ENCODE measurements at regions not wholly inside any gene's neighbourhood (a gene's known extent, or its start where the extent isn't known, plus 50 kb on each side); places are given as distances from the start of the nearest gene placed in this dataset.

DNA sequence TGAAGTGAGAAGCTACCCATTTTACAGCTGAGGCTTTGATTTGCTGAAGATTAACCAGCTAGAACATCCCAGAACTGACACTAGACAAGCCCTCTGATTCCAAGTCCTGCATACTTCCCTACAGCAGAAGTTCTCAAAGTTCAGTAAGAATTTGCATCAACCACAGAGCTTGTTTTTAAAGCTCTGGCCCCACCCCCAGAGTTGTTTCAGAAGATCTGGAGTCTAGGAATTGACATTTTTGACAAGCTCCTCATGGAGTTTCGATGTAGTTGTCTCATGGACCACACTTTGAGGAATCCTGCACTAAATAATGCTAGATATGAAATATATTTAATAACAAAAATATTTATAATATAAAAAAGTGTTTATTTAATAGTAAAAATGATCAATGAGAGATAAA is 120.3 kb upstream of the ADAMTS18 start:
- DNase-seq: no peak

GRCh38 chr16:77555791-77556190 is 121.0 kb upstream of the ADAMTS18 start:
- DNase-seq: no peak

DNA sequence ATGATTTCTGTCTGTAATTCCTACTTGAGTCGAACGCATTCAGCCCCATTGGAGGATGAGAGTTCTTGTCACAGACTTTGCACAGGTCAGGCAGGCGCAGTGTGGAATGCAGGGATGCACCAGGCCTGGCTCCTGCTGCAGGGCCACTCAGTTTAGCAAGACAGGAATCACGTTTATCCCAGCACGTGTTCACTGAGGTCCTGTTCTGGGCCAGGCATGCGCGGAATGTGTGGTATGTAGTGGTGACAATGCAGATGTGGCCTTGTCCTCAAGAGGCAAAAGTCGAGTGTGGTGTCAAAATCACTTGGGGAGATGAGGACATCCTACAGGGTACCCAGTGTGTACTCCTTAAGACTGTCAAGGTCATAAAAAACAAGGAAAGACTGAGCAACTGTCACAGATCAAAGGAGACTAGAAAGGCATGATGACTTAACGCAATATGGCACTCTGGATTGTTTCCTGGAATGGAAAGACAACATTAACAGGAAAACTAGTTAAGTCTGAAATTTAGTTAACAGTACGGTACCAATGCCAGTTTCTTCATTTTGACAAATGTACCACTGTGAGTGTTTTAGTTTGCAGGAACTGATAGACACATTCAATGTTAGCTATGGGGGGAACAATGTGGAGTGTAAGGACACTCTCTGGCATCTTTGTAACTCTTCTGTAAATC is 121.5 kb upstream of the ADAMTS18 start:
- DNase-seq: no peak

GRCh38 chr16:77557385-77557784 is 122.6 kb upstream of the ADAMTS18 start:
- no peak for DNase-seq

GRCh38 chr16:77558786-77559185 is 124.0 kb upstream of the ADAMTS18 start:
- DNase-seq: no peak

GRCh38 chr16:77562497-77562896 is 127.7 kb upstream of the ADAMTS18 start:
- DNase-seq: no peak

GRCh38 chr16:77564791-77565390 is 130.1 kb upstream of the ADAMTS18 start:
- DNase-seq: no peak

- DNase-seq: no peak
These were observed 134.6 kb upstream of the ADAMTS18 start for GRCh38 chr16:77569406-77569805.

DNA sequence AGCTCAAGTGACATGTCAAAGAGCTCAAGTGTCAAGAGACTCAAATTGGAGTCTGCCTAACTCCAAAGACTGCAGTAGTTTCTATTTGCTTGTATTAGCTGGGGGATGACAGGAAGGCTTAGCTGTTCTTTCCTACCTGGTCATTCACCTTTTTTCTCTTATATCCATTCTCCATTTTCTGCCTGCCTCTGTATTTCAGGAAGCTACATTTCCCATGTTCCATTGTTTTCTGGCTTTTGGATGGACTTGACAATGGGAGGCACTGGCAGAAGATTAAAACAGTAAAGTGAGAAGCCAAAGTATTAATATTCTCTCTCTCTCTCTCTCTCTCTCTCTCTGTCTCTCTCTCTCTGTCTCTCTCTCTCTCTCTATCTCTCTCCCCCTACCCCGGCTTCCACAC is 135.7 kb upstream of the ADAMTS18 start:
- DNase-seq: no peak

DNA sequence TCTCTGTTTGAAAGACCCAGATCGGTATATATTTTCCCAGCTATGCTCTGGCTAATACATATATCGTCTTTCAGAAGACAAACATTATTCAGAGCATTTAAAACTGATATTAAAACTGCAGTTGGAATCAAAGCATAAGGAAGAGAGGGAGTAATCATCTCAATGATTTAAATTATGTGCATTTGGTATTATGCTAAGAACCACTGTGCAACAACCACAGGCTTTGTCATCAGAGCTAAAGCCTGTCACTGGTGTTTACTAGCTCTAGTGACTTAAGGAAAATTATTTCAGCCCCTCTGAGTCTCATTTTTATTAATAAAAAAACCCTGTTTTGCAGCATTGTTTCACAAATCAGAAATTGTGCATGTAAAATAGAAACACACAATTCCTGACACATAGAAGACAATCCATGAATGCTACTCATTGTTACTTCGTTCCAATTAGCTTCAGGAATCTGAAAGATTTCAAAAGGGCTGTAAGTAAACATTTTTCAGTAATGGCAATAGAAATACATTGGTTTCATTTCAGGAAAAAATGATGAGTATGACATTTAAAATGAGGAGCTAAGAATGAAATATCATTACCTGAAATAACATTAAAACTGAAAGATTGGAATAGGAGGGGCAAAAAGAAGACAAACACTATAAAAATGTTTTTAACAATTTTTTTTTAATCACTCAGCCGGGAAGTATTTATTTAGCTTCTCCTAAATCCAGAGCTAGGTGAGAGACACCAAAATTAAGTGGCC is 136.5 kb upstream of the ADAMTS18 start:
- no peak for DNase-seq

DNA sequence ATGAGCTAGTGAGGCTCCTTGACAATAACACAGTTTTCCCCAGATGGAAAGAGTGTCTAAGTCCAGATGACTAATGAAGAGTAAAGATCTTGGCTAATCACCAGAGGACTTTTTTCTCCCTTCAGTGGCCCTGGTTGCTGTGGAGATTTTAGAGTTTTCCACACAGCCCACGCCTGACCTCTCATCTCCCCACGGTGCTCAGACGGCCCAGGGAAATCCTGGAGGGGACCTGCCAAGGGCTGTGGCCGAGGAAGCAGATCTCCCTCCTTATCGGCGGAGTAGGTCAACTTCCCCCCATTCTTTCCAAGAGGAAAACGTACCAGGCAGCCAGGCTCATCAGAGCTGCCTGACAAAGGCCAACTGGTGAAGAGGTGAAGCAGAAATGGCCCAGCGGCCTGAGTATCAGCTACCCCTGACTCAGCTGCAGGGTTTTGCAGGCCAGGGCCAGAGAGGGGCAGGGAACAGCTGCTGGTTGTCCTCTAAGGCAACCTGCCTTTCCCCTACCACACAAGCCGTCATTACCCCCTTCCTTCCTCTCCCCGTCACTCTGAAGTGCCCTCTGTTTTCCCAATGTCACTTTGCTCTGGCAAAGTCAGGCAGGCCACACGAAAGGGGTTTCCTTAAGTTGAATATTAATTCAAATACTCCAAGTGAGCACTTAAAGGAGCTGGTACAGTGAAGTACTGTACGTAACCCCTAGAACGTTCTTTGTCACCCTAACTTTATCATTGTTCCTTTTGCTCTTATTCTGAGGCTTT is 140.2 kb upstream of the ADAMTS18 start:
- no peak for DNase-seq

- no peak for DNase-seq
These were observed 142.9 kb upstream of the NUDT7 start for GRCh38 chr16:77579351-77579891.

GRCh38 chr16:77581706-77582105 is 140.6 kb upstream of the NUDT7 start:
- no peak for DNase-seq

GRCh38 chr16:77584205-77584859 is 138.0 kb upstream of the NUDT7 start:
- DNase-seq: peak; percentile 13

DNA sequence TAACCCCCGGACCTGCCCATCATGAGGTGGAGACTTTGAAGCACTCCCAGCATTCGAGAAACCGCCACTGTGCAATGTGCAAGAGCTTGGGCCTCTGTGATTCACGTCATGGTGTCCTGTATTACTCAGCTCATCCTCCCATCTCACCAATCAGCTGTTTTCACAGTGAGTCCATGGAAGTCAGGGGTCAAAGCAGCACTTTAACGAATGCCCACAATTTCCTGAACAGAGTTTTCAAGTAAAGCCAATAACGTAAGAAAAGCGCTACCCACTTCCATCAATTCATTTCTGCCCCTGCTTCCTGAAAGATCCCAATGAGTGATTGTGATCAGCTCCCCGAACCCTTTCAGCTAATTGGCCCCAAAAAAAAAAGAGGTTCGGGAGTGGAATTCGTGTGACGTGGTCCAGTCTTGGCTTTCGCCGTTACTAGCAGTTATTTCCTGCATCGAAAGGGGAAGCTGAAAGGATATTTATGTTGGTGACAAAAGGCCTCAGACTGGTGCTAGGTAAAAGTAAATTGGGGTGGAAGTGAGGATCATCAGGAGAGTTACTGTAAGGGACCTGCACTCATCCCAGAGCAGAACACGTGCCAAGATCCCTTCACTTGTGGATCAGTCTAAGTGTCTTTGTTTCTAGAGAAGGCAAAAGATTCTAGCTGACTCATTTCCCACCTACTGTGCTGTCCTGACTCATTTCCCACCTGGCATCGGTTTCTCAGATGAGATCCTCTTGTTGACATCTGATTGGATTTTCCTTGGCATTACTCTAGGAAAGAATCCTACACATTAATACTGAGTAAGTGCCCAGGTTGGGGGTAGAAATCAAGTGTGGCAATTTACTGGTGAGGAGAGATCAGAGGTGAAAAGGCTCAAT is 136.7 kb upstream of the NUDT7 start:
- no peak for DNase-seq

GRCh38 chr16:77588389-77588788 is 133.9 kb upstream of the NUDT7 start:
- DNase-seq: no peak

- no peak for DNase-seq
These were observed 133.1 kb upstream of the NUDT7 start for GRCh38 chr16:77589071-77589765.

DNA sequence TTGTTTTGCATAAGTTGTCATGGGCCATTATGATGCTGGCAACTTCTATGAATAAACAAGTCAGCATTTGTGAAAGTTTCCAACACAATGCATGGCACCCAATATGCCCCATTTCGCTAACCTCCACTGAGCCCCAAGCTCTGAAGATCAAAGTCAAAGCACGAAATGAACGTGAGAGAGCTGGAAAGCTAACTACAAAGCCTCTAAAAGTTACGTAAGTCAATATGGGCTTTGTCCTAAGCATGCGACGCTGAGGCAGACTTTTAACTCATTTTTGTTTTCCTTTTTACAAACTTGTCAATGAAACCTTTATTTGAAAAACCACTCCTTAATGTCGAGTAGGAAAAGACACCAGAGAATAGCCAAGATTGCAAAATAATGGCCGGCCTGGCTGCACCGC is 131.6 kb upstream of the NUDT7 start:
- DNase-seq: no peak

DNA sequence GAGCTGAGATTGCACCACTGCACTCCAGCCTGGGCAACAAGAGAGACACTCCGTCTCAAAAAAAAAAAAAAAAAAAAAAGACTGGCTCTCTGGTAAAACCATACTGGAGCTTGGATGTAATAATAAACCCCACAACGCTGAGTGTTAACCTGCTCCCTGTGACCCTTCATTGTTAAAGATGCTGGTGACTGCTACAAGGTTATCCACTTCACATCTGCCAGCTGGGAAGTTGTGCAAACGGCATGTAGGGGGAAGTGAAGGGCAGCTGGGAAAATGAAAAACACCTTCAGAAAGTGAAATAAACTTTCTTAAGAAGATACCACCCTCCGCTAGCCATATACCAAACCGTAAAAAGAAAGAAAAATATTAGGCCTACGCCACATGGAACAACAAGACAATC is 131.0 kb upstream of the NUDT7 start:
- no peak for DNase-seq

DNA sequence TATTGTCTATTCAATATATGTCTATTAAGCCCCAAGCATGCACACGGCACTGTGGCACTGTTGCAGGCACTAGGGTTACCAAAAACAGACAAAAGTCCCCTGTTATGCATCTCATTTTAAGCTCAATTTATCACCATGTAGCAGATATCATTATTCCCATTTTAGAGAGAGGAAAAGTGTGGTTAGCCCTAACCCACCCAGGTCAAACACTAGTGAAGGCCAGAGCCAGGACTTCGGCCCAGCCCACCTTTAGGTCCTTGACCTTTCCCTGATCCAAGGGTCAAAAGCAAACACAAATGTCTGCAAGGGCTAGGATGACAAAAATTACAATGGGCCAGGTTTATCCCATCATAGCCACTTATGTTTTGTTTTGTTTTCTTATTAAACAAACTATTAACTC is 130.3 kb upstream of the NUDT7 start:
- no peak for DNase-seq

GRCh38 chr16:77594057-77594456 is 128.3 kb upstream of the NUDT7 start:
- no peak for DNase-seq

Data from activated gamma-delta T cell treated with Interleukin-2 at 50 U/mL for 16 hours (primary cell).